Thoracic aorta (tissue), 2 donors: ENCODE measurements at regions not wholly inside any gene's neighbourhood (a gene's known extent, or its start where the extent isn't known, plus 50 kb on each side); places are given as distances from the start of the nearest gene placed in this dataset.

ENCODE experiments used
- ATAC-seq: fragments of 150-250 bp; one replicate; pipeline ENCODE4 v1.8.0; 2017; ENCODE audit warnings: low read depth; ENCODE audit not compliant: insufficient number of reproducible peaks, low FRiP score
- DNase-seq: peaks from one replicate; pipeline ENCODE4 v3.0.0-alpha.2; 2020; ENCODE audit warnings: low spot score
- H3K27ac ChIP-seq, 2 donors: fragments of 200-600 bp; sonication (generic); 1 replicate in 1 of 2; 2 replicates in 1 of 2; pipeline ENCODE4 v1.5.1; 2016; ENCODE audit warnings: mild to moderate bottlenecking in 2 of 2, moderate library complexity in 2 of 2
- H3K27me3 ChIP-seq: fragments of 200-600 bp; sonication (generic); replicated peaks from 2 replicates; pipeline ENCODE4 v1.6.0; 2016; ENCODE audit warnings: mild to moderate bottlenecking; ENCODE audit not compliant: insufficient read depth
- H3K36me3 ChIP-seq: fragments of 200-600 bp; sonication (generic); one replicate; pipeline ENCODE4 v1.5.1; 2016
- H3K4me1 ChIP-seq, 2 donors: fragments of 200-600 bp; sonication (generic); 1 replicate in 1 of 2; 2 replicates in 1 of 2; pipeline versions ENCODE4 v1.5.1 to v1.6.0; 2016; ENCODE audit warnings: low read depth in 2 of 2, mild to moderate bottlenecking in 1 of 2; ENCODE audit not compliant: control insufficient read depth in 1 of 2
- H3K4me3 ChIP-seq: fragments of 200-600 bp; sonication (generic); 2 replicates; pipeline ENCODE4 v1.5.1; 2016; ENCODE audit warnings: mild to moderate bottlenecking
- H3K9me3 ChIP-seq: fragments of 200-600 bp; sonication (generic); 2 replicates; pipeline ENCODE4 v1.5.1; 2016
- CTCF ChIP-seq: fragments of 200-600 bp; sonication (generic); IDR thresholded peaks from one replicate; pipeline ENCODE4 v1.5.1; 2019; ENCODE audit warnings: antibody characterized with exemption

DNA sequence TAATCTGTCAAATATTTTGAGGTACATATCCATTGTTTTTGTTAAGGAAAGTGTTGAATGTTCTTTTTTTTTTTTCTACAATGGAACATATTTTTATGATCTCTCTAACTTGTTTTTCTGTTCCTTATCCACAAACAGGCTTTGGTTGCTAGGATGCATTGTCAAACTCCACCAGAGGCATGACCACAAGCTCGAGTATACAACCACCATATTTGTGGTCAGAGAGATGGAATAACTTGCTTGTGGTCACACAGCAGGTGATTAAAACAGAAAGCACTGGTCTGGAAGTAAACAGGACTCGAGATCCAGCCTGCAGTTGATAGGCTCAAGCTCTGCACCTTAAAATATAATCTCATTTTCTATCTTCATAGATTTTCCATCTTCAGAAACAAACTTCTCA, 105.8 kb upstream of the ADAMTS18 start:
- Histone ChIP-seq H3K9me3 (no peaks in the 10 kb centered on the region), H3K4me3 (no peak overlapping the region), H3K36me3 (no peaks in the 10 kb centered on the region), H3K27me3 (no peaks in the 10 kb centered on the region), H3K27ac (no peak overlapping the region), H3K4me1 (no peaks in the 10 kb centered on the region)
- no peak for TF ChIP-seq CTCF
- DNase-seq (no peak), ATAC-seq (no peak)

DNA sequence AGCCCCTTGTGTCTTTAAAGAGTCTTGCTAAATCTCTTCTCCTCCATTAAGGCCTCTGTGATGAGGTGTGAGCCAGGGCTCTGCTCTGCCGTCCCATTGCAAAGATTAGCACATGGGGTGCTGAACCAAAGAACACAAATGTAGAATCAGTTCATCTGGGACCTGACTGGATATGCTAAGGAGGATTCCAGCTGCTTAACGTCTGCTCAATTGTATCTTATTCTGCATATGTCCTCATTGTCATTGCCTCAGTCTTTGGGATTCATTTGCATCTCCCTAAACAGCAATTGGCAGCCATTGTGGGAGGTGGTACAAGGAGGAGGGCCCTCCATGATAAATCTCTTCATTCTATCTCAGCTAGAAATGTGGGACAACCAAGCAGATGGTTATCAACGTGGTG, 106.3 kb upstream of the ADAMTS18 start:
- Histone ChIP-seq H3K27me3 (no peaks in the 10 kb centered on the region), H3K4me1 (no peaks in the 10 kb centered on the region), H3K9me3 (no peaks in the 10 kb centered on the region), H3K4me3 (no peak overlapping the region), H3K36me3 (no peaks in the 10 kb centered on the region), H3K27ac (no peak overlapping the region)
- no peak for TF ChIP-seq CTCF
- no peak for DNase-seq
- no peak for ATAC-seq

DNA sequence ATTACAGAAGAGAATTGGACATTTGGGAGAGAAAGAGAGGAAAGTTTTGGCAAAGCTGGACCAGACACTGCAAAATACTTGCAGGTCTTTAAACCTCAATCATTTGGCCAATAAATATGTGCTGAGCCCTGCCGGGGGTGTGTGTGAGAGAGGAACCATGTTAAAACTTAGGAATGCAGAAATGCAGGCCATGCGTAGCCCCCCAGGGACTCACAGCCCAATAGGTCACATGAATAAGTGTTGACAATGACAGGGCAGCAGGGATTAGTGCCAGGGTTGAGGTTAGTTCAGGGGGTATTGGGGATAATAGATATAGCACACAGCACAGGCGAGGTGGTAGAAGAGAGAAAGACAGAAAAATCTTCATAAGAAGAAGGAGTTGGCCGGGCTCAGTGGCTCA, 113.3 kb upstream of the ADAMTS18 start:
- ATAC-seq = no peak
- TF ChIP-seq CTCF = no peak

DNA sequence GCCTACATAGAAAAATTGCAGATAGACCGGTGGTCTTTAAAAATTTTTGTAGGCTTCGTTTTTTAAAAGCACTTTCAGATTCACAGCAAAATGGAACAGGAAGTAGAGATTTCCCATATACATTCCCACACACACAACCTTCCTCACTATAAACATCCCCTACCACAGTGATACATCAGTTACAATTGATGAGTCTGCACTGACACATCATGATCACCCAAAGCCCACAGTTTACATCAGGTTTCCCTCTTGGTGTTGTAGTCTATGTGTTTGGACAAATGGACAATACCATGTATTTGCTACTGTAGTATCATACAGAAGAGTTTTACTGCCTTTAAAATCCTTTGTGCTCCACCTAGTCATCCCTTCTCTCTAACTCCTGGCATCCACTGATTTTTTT, 113.9 kb upstream of the ADAMTS18 start:
- ATAC-seq = no peak
- no peaks in the 10 kb centered on the region for H3K36me3 ChIP-seq

More for the DNA sequence above, 113.3 kb upstream of the ADAMTS18 start:
- H3K4me3 ChIP-seq = no peak overlapping the region
- no peaks in the 10 kb centered on the region for H3K9me3 ChIP-seq
- H3K27me3 ChIP-seq = no peaks in the 10 kb centered on the region
- no peaks in the 10 kb centered on the region for H3K36me3 ChIP-seq
- H3K27ac ChIP-seq = no peak overlapping the region
- no peaks in the 10 kb centered on the region for H3K4me1 ChIP-seq
- no peak for DNase-seq

GRCh38 chr16:77549876-77550275, 115.0 kb upstream of the ADAMTS18 start:
- no peaks in the 10 kb centered on the region for H3K4me1 ChIP-seq
- ATAC-seq = no peak
- no peak overlapping the region for H3K4me3 ChIP-seq
- DNase-seq = no peak
- H3K27me3 ChIP-seq = no peaks in the 10 kb centered on the region
- TF ChIP-seq CTCF = no peak
- no peaks in the 10 kb centered on the region for H3K36me3 ChIP-seq
- no peaks in the 10 kb centered on the region for H3K9me3 ChIP-seq
- H3K27ac ChIP-seq = no peak overlapping the region

More for the DNA sequence above, 113.9 kb upstream of the ADAMTS18 start:
- Histone ChIP-seq H3K4me3 (no peak overlapping the region), H3K27me3 (no peaks in the 10 kb centered on the region), H3K9me3 (no peaks in the 10 kb centered on the region), H3K4me1 (no peaks in the 10 kb centered on the region), H3K27ac (no peak overlapping the region)
- no peak for TF ChIP-seq CTCF
- no peak for DNase-seq
